HG03025 (cell line): ENCODE measurements at regions not wholly inside any gene's neighbourhood (a gene's known extent, or its start where the extent isn't known, plus 50 kb on each side); places are given as distances from the start of the nearest gene placed in this dataset.

ENCODE experiments used
- ATAC-seq: cut with Tn5 transposase; IDR thresholded peaks from one replicate; pipeline ENCODE4 v1.9.1; 2021; ENCODE audit warnings: mild to moderate bottlenecking, moderate library complexity; ENCODE audit not compliant: unreplicated experiment, low FRiP score

- ATAC-seq: no peak
Measured at GRCh38 chr16:86984343-86984742, 332.8 kb downstream of the C16orf95 start.

GRCh38 chr16:86984991-86985647, 332.1 kb downstream of the C16orf95 start:
- no peak for ATAC-seq

- no peak for ATAC-seq
Measured at GRCh38 chr16:86985648-86986015, 331.6 kb downstream of the C16orf95 start.

GRCh38 chr16:86986136-86986535, 331.1 kb downstream of the C16orf95 start:
- ATAC-seq: no peak

- no peak for ATAC-seq
Measured at GRCh38 chr16:86986809-86987487, 330.2 kb downstream of the C16orf95 start.

GRCh38 chr16:86987746-86988670, 329.2 kb downstream of the C16orf95 start:
- ATAC-seq: no peak

GRCh38 chr16:86988920-86989696, 328.1 kb downstream of the C16orf95 start:
- no peak for ATAC-seq

- ATAC-seq: no peak
Measured at GRCh38 chr16:86990451-86990850, 326.7 kb downstream of the C16orf95 start.

- no peak for ATAC-seq
Measured at GRCh38 chr16:86991679-86992078, 325.5 kb downstream of the C16orf95 start.

GRCh38 chr16:86992587-86992986, 324.6 kb downstream of the C16orf95 start:
- ATAC-seq: no peak

- ATAC-seq: no peak
Measured at GRCh38 chr16:86993426-86994110, 323.6 kb downstream of the C16orf95 start.

GRCh38 chr16:86994215-86994614, 323.0 kb downstream of the C16orf95 start:
- no peak for ATAC-seq

GRCh38 chr16:86994651-86995171, 322.5 kb downstream of the C16orf95 start:
- ATAC-seq: no peak

GRCh38 chr16:86995456-86995855, 321.7 kb downstream of the C16orf95 start:
- no peak for ATAC-seq

GRCh38 chr16:86996081-86996480, 321.1 kb downstream of the C16orf95 start:
- ATAC-seq: no peak

GRCh38 chr16:86997058-86997457, 320.1 kb downstream of the C16orf95 start:
- ATAC-seq: no peak

- no peak for ATAC-seq
Measured at GRCh38 chr16:86998196-86999001, 318.8 kb downstream of the C16orf95 start.

- ATAC-seq: no peak
Measured at GRCh38 chr16:87000001-87000400, 317.2 kb downstream of the C16orf95 start.
